Endothelial cell of umbilical vein (primary cell): ENCODE measurements at regions not wholly inside any gene's neighbourhood (a gene's known extent, or its start where the extent isn't known, plus 50 kb on each side); places are given as distances from the start of the nearest gene placed in this dataset.

Experiments
- EZH2 ChIP-seq: IDR thresholded peaks from 2 replicates; pipeline ENCODE4 v1.6.1; 2012; ENCODE audit warnings: borderline replicate concordance, low read depth, mild to moderate bottlenecking, moderate library complexity, low read length, inconsistent platforms; ENCODE audit not compliant: severe bottlenecking
- GATA2 ChIP-seq: IDR thresholded peaks from 2 replicates; pipeline ENCODE4 v1.7.0; 2011; ENCODE audit warnings: low read depth, mild to moderate bottlenecking, moderate library complexity, mixed read lengths, low read length; ENCODE audit not compliant: insufficient read length, insufficient read depth
- JUN ChIP-seq: IDR thresholded peaks from 2 replicates; pipeline ENCODE4 v1.6.1; 2011; ENCODE audit warnings: borderline replicate concordance, low read depth; ENCODE audit not compliant: insufficient read length, insufficient read depth
- TF ChIP-seq, protein P1 (sequence below), 2 donors: IDR thresholded peaks; 1 replicate in 1 of 2; 2 replicates in 1 of 2; pipeline ENCODE4 v1.5.1; 2011; ENCODE audit warnings: low read length in 2 of 2, mild to moderate bottlenecking in 2 of 2, moderate library complexity in 2 of 2, control low read depth in 1 of 2, inconsistent platforms in 1 of 2, low read depth in 1 of 2; ENCODE audit not compliant: insufficient read depth in 1 of 2; ENCODE audit errors: extremely low read depth in 1 of 2

DNA sequence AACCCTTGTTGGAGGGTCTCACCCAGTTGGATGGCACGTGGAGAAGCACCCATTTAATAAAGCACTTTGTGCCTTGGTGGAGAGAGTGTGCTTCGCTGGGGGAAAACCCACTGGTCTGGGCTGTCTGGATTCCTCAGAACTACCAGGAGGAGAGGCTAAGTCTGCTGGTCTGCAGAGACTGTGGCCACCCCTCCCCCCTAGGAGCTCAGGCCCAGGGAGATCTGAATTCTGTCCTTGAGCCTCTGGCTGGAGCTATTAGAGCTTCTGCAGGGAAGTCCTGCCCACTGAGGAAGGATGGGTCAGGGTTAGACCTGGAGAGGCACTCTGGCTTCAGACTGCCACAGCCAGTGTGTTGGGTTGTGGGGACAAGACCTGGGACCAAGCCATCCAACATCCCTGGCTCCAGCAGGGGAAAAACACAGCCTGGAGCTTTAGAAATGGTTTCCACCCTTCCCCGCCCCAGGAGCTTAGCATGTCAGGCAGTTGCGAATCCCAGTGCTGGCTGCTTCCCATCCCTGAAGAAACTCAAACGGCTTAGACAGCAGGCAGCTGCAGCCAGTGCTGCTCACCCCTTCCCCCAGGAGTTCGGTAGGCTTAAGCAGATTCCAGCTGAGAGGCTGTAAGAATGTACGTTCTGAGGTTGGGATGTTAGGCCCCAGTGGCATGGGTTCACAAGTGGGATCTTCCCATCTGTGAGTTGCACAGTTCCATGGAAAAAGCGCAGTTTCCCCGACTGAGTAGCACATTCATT, 288.3 kb downstream of the TGFB2 start:
- TF ChIP-seq, protein P1, sequence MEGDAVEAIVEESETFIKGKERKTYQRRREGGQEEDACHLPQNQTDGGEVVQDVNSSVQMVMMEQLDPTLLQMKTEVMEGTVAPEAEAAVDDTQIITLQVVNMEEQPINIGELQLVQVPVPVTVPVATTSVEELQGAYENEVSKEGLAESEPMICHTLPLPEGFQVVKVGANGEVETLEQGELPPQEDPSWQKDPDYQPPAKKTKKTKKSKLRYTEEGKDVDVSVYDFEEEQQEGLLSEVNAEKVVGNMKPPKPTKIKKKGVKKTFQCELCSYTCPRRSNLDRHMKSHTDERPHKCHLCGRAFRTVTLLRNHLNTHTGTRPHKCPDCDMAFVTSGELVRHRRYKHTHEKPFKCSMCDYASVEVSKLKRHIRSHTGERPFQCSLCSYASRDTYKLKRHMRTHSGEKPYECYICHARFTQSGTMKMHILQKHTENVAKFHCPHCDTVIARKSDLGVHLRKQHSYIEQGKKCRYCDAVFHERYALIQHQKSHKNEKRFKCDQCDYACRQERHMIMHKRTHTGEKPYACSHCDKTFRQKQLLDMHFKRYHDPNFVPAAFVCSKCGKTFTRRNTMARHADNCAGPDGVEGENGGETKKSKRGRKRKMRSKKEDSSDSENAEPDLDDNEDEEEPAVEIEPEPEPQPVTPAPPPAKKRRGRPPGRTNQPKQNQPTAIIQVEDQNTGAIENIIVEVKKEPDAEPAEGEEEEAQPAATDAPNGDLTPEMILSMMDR (IDR thresholded peaks at IDR 0.05; ENCODE audit: extremely low read depth in 1 of 2, insufficient read depth in 1 of 2, low read depth in 1 of 2, low read length in 2 of 2): no peak
- TF ChIP-seq JUN (no peak), EZH2 (no peak), GATA2 (no peak)
